NCI-H2107 (cell line): ENCODE measurements at regions not wholly inside any gene's neighbourhood (a gene's known extent, or its start where the extent isn't known, plus 50 kb on each side); places are given as distances from the start of the nearest gene placed in this dataset.

Source experiments
- DNase-seq: peaks from one replicate; lab custom pipeline; 2025; lab: John Stamatoyannopoulos, UW

DNA sequence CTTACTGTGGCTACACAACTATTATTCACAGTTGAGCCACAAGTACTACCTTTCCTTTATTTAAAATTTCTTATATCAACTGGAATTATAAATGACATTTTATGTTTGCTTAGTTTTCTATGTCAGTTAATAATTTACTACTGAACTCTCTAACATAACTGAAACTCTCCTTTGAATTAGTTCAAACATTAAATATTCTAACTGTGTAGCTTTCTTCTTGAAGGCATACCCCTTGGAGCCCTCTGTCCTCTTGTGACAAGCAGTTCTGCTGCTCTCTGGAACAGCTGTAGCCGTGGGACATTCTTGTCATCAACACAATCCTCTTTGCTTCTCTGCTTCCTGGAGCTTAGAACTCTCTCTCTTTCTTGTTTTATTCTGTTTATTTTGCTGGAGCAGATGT is 244.8 kb downstream of the NHLRC3 start:
- no peak for DNase-seq

GRCh38 chr13:39284801-39285388 is 246.6 kb downstream of the NHLRC3 start:
- no peak for DNase-seq
